ENCODE measurements at regions not wholly inside any gene's neighbourhood (a gene's known extent, or its start where the extent isn't known, plus 50 kb on each side); places are given as distances from the start of the nearest gene placed in this dataset.
A peak's percentile ranks its signal among the peaks of the same experiment; 100 is the strongest.
"Not testable (repeated sequence)": the region's sequence is repeated elsewhere in the genome, so short reads cannot be mapped to it uniquely, and the experiment has no call there.

DNA sequence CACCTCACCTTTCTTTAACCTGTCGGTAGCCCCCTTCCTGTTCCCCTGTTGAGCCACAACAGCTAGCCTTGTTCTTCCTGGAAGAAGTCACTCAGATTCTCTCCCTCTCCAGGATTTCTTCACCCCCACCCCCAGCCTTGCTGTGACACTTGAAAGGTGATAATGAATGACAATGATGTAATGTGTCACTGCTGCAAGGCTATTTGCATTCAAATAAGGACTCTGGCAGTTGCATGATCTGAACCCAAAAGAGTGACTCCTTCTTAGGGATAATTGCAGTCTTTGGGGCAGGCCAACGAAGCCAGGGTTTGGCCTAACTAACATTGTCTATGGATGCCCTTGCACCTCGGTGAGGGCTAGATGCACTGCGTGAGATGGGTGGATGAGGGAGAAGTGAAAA, 154.4 kb upstream of the CLINT1 start:
- no peak for DNase-seq (ENCODE audit: low read depth in 4 of 4, low spot score in 3 of 4)

DNA sequence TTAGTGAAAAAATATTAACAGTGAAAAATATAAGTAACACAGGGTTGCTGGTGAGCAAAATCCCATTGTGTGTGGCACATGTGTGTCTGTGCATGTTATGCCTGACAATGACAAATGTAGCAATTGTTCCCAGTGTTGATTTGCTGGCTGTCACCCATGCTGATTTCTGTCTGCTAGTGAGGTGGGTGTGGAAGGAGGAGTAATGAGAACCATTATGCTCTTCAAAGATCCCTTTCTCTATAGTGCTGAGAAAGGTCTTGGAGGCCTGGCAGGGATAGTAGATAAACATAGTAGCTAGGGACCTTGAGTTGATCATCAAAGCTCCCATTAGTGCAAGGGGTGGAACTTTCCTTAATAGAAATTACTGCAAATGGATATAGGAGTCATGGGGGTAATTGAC, 152.5 kb upstream of the CLINT1 start:
- DNase-seq (ENCODE audit: low read depth in 4 of 4, low spot score in 3 of 4) = no peak

DNA sequence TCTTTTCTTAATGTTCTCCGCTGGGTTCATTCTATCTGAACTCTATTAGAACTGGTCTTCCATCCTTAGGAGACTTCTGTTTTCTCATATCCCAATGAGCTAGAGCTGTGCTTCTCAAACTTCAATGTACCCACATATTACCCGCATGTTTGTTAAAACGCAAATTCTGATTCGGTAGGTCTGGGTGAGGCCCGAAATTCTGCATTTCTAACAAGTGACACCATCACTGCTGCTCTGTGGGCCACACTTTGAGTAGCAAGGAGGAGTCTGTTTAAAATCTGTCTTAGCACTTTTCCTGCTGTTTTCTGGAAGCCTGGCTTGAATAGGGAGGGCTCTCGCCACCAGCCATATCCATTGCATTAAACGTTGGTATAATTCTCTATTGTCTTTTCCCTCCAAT, 151.9 kb upstream of the CLINT1 start:
- no peak for DNase-seq (ENCODE audit: low read depth in 4 of 4, low spot score in 3 of 4)

DNA sequence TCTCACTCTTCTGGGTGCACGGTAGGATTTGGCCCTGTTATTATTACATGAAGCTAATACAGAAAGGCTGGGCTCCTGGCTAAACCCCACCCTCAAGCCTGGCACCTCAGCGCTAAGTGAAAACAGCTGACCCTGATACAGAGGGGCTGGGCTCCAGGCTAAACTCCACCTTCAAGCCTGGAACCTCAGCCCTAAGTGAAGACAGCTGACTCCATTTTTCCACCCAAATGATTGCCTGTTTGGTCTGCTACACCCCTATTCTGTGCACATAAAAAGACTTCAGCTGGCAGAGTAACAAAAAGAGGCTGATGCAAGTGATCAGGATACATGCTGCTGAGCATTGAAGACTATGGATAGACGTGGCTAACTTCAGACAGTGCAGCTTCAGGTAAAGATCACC, 148.4 kb upstream of the CLINT1 start:
- no peak for DNase-seq (ENCODE audit: low read depth in 4 of 4, low spot score in 3 of 4)

DNA sequence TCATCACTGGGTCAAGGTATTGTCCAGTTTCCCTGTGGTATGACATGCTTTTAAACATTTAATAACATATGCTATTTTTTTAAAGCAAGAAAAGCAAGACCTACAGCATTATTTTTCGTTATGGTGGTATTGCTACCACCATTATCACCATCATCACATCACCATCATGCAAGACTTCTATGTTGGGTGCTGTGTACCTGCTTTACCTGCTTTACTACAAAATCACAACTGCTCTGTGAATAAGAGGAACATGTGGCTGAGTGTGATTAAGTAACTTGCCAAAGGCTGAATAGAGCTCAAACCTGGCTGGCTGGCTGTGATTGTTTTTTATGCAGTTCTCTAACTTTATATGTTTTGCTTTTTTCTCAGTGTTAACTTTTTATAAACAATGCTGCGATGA, 140.8 kb upstream of the CLINT1 start:
- DNase-seq (ENCODE audit: low read depth in 4 of 4, low spot score in 3 of 4) = no peak

DNA sequence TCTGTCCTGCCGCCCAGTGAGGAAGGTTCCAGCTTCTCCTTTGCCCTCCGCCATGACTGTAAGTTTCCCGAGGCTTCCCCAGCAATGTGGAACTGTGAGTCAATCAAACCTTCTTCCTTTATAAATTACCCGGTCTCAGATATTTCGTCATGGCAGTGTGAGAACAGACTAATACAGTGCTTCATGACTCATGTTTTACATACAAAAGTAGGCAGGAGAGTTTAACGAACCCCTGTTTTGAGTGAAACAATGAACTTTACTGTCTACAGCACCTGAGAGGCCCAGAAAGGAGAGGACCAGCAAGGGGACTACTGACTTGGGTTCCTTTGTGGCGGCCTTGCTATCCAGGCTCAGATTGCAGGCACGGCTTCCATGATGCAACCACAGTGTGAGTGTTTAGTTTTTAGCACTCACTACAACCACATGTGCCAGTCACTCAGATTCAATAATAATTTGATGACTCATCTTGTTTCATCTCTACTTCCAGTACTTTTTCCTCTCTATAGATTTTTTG, 139.1 kb upstream of the CLINT1 start:
- DNase-seq (ENCODE audit: low read depth in 4 of 4, low spot score in 3 of 4) = no peak

DNA sequence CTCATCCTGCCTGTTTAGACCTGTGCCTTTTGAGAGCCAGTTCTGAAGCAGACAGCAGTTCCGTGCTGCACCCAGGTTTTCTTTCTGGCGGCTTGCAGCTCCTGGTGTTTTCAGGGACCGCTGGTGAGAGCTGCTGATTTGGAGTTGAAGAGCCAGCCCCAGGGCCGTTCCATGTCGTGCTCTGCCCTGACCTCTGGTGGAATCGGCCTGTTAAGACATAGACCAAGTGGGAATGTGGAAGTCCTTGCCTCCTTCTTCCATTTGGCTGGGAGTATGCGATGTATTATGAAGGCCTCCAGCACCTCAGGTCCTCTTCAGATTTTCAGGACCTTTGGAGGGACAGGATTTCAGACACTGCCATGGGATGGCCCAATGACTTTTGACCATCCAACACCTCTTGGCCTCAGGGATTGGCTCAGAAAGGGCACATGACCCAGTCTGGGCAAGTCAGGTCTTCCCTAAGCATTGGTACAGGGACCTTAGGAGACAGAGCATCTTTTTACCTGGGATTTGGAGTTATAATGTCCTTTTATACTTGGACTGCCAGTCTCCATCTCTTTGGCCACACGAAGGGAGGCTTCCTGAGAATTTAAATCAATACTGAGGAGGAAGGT, 136.1 kb upstream of the CLINT1 start:
- DNase-seq (ENCODE audit: low read depth in 4 of 4, low spot score in 3 of 4) = peak in 3 of 4 donors; percentile 40 to 56 (median 48)

DNA sequence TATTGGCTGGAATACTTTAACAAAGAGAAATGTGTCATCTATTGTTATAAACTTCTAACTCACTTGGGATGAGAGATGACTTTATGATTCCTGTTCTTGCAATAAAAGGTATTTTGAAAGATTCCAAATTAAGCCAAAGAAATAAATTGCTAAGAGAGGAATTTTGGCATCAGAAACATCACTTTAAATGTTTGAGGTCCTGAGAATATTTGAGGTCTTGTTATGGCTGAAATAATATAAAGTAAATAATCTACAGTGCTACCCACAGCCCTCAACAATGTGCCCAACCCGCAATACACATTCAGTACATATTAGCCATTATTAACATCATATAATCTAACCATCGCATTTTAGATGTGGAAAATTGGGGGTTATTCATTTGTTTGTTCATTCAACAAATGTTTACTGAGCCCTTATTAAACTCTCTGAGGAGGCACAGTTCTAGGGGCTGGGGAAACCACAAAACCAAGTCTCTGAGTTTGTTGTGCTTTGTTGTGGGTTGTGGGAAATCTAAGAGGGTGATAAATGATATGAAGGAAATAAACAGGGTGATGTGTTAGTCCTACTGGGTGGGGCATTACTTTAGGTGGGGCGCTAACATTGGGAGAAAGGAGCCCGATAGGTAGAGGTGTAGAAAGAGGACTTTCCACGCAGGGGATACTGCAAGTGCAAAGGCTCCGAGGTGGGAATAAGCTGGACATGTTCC, 135.2 kb upstream of the CLINT1 start:
- DNase-seq (ENCODE audit: low read depth in 4 of 4, low spot score in 3 of 4) = no peak

DNA sequence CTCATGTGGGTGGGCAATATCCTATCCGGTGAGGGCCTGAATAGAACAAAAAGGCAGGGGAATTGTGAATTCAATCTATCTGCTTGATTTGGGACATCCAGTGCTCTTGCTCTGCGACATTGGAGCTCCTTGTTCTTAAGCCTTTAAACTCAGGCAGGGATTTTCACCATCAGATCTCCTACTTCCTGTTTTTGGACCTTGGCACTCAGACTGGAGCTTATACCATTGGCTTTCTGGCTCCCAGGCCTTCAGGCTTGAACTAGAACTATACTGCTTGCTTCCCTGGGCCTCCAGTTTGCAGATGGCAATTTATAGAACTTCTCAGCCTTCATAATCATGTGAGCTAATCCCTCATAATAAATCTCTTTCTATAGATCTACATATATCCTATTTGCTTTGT, 134.3 kb upstream of the CLINT1 start:
- no peak for DNase-seq (ENCODE audit: low read depth in 4 of 4, low spot score in 3 of 4)

DNA sequence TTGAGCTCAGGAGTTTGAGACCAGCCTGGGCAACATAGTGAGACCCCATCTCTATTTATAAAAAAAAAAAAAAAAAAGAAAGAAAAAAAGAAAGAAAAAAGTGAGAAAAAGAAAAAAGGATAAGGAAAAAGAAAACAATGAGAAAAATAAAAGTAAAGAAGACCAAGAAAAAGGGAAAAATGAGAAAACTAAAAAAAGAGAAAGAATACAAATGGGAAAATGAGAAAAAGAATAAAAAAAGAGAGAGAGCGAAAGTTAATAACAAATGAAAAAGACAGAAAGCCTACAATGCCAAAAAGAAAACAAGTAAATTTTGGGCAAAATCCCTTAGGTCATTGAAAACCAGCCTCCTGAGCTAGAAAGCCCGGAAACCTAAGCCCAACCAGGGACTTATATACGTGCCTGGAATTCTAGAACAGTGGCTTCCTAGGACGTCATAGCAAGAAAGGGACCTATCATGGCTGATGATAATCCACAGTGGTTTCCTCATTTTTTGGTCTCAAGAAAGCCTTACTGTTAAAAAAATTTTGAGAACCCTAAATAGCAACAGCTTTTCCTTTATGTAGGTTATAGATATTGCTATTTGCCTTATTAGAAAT, 131.7 kb upstream of the CLINT1 start:
- DNase-seq (ENCODE audit: low read depth in 4 of 4, low spot score in 3 of 4) = no peak

DNA sequence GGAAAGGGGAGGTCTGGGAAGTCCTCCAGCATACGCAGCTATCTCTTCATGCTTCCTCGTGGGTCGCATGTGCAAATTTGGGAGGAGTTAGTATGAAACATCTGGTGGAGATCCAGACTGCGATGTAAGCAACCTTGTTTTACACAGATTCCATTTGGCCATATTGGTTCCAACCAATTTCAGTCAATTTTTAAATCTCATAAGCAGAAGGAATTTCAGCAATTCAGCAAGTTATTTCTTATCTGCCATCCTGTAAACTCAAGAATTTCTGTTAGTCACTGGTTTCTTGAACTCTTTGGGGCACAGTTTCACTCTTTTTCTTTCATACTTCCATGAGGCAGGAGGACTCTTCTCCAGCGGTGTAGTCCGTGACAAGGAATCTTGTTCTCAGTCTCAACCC, 130.4 kb upstream of the CLINT1 start:
- no peak for DNase-seq (ENCODE audit: low read depth in 4 of 4, low spot score in 3 of 4)

DNA sequence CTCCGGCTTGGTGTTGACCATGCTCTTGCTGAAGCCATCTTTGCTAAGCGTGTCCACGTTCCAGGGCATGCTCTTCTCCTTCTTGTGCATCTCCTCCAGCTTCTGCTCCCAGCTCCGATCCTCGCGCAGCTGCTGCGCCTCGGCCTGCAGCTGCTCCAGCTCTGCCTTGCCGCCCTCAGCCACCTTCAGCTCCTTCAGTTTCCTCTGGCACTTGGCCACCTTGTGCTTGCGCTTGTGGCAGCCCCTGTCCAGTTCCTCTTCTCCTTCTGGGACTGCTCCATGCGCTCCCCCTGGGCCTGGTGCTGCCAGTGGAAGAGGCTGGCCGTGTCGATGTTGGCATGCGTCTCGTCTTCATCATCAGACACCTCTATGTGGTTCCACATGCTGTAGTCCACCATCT, 128.3 kb upstream of the CLINT1 start:
- DNase-seq (ENCODE audit: low read depth in 4 of 4, low spot score in 3 of 4) = no peak

DNA sequence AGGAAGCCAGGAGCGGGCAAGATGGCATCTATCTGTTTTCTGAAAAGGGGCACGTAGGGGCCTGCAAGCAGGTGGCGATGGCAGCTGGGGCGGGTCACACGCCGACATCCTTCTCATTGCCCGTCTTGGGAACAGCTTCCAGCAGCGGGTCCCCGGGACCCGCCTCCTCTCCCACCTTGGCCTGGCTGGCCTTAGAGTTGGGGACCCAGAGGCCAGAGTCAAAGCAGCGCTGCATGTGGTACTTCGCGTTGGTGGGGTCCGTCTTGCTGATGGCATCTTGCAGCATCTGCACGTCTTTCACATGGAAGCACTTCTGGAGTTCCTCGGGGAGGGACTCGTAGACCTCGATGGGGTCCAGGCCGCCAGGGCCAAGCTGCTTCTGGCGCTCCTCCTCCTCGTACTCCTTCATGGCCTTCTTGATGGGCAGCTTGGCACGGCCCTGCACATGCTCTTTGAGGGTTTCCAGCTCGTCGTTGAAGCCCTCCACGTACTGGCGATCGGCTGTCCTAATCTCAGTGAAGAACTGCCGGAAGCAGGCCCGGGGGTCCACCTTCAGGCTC, 127.6 kb upstream of the CLINT1 start:
- DNase-seq (ENCODE audit: low read depth in 4 of 4, low spot score in 3 of 4) = no peak

DNA sequence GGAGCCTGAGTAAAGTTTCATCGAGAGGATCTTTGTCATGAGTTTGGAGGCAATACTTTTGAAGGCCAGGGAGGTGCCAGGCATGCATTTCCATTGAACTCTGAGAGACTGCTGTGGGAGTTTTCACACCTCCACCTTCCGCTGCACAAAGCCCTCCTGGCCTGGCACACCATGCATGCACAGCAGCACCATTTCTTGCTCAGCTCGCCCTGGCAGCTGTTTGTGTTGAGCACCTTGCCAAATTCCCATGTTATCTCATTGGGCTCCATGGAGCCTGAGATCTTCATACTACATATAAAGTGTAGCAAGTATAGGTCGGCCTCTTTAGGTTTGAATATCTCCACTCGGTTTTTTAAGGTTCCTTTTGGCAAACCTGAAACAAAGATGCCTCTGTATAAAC, 125.7 kb upstream of the CLINT1 start:
- no peak for DNase-seq (ENCODE audit: low read depth in 4 of 4, low spot score in 3 of 4)

DNA sequence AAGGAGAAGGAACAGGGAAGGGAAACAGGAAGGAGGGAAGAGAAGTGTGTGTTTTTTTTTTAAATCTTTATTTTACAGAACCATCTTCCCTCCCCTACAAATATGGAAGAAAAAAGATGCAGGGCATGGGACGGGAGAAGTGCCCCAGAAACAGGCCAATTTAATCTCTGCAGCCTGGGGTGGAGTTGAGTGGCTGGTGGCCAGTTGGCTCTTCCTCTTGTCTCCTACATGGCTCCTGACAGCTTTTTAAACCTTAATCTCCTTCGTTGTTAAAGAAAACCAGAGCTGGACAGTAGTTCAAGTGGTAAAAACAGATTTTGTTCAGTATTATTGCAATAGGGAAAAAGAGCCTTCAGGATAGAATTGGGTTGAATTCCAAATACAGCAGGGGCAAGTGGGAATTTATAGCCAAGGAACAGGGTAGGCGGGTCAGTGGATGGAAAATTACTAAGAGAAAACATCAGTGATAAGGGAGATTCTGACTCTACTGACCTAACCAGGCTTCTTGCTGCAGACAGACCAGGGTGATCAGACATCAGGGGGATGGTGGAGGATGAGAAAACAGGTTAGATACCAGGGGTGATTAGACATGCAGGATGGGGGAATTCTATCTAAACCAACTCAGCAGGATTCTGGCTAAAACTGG, 125.1 kb upstream of the CLINT1 start:
- DNase-seq (ENCODE audit: low read depth in 4 of 4, low spot score in 3 of 4) = no peak

DNA sequence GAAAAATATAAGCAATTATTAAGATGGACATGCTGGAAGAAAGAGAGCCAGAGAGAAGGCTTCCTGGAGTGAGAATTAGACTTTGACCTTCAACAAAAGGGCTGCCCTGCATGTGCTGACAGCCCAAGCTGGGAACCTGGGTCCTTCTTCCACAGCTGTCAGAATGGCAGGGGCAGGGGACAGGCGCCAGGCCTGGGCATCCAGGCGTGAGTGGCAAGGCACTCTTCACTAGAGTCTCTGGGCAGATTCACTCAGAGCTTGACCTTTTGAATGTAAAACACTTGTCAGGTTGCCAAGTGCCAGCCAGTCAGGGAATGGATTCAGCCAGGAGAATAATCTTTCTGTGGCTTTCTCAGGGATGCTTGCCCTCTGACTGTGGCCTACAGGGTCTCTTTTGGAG, 119.1 kb upstream of the CLINT1 start:
- no peak for DNase-seq (ENCODE audit: low read depth in 4 of 4, low spot score in 3 of 4)

DNA sequence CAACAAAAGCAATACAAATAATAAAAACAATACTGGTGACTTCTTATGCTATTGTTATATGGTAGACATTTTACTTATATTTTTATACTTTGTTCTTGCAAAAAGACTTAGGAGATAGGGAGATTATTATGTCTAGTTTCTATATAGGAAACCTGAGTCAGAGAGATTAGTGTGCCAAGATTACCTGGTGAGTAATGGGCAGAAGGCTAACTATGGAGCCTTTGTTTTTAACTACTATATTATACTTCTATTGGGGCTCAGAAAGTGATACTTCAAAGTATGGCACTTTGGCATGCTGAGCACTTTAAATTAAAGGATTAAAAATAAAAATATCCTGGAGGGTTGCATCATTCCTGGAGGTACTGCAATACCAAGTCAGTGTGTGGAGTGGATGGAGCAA, 117.5 kb upstream of the CLINT1 start:
- DNase-seq (ENCODE audit: low read depth in 4 of 4, low spot score in 3 of 4) = no peak

DNA sequence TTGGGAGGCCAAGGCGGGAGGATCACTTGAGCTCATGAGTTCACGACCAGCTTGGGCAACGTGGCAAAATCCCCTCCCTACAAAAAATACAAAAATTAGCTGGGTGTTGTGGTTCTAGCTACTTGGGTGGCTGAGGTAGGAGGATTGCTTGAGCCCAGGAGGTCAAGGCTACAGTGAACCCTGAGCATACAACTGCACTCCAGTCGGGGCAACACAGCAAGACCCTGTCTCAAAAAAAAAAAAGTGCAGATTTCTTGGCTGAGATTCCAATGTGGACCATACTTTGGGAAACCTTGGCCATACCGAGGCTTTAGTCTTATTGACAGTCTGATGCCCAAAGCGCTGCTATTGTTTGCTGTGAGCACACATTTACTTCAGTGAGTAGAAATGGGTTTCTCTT, 113.6 kb upstream of the CLINT1 start:
- DNase-seq (ENCODE audit: low read depth in 4 of 4, low spot score in 3 of 4) = no peak

DNA sequence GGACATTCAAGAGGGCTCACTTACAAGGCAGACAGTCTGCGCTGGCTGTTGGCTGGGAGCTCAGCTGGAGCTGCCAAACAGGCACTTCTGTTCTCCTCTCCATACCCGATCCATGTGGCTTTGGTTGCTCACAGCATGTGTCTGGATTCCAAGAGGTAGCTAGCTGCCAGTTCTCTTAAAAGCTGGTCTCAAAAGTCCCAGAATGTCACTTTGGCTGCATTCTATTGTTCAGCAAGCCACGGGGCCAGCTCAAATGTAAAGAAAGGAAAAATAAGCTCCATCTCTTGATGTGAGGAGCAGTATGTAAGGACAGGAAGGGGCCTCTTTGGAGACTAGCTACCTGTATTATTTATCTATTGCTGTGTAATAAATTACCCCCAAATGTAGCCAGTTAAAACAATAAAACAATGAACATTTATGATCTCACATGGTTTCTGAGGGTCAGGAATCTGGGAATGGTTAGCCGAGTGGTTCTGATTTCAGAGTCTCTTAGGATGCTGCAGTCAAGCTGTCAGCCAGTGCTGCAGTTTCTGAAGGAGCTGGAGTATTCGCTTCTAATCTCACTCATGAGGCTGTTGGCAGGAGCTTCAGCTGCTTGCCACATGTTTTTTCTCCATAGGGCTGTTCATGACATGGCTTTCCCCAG, 112.7 kb upstream of the CLINT1 start:
- DNase-seq (ENCODE audit: low read depth in 4 of 4, low spot score in 3 of 4) = no peak

DNA sequence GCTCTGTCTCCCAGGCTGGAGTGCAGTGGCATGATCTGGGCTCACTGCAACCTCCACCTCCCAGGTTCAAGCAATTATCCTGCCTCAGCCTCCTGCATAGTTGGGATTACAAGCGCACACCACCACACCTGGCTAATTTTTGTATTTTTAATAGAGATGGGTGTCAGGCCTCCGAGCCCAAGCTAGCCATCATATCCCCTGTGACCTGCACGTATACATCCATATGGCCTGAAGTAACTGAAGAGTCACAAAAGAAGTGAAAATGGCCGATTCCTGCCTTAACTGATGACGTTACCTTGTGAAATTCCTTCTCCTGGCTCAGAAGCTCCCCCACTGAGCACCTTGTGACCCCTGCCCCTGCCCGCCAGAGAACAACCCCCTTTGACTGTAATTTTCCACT, 109.6 kb upstream of the CLINT1 start:
- DNase-seq (ENCODE audit: low read depth in 4 of 4, low spot score in 3 of 4) = not testable (repeated sequence)

DNA sequence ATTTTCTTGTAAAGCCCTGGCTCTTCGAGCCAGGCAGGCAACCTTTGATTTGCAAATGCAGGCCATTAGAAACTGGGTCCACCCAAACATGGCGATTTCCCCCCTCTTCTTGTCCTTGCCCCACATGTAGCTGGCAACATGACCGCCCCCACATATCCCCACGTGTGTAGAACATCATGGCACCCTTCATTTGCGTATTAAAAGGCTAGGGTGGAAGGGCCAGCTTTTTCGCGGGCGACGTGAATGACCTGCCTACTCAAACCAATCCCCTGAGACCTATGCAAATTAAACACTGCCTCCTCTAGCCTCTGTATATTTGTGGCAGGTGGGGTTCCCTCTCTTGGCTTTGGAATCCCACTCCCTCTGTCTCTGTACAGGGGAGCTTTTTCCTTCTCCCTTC, 107.0 kb upstream of the CLINT1 start:
- DNase-seq (ENCODE audit: low read depth in 4 of 4, low spot score in 3 of 4) = no peak

All from left renal pelvis (tissue), 4 donors.